ENCODE measurements at regions not wholly inside any gene's neighbourhood (a gene's known extent, or its start where the extent isn't known, plus 50 kb on each side); places are given as distances from the start of the nearest gene placed in this dataset.

DNA sequence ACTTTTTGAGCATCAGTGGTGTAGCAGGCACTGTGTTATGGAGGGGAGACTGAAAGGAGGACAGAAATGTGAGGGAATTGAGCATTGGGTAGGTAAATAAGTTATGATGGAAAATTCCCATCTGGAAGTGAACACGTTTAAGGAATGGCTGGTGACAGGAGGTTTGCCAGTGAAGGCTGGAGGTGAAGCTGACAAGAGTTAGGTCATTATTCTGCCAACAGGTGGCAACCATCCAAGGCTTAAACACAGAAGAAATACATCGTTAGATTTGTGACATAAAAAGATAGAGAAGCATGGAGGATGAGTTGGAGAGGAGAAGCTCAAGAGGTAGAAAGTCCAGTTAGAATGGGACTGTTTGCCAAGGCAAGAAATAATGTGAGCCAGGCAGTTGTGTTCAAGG, 455.3 kb upstream of the SGCD start:
- no TSS peak for BruUV-seq (replicated peaks)
- no peak overlapping the region for H3K4me3 ChIP-seq (ENCODE audit: low read depth in 2 of 2, low read length in 2 of 2)
- no peaks in the 10 kb centered on the region for H3K4me1 ChIP-seq (ENCODE audit: control insufficient read depth, insufficient read depth, low read length)
- intact Hi-C loops (cut with micrococcal nuclease; ENCODE audit: unreplicated experiment): no loop called here
- DNase-seq (ENCODE audit: low read depth, low spot score): no peak
- H3K9me3 ChIP-seq (ENCODE audit: control insufficient read depth, insufficient read depth, low read depth, low read length): no peaks in the 10 kb centered on the region
- no peaks in the 10 kb centered on the region for H3K36me3 ChIP-seq (ENCODE audit: control insufficient read depth, insufficient read depth, low read length)
- ChIA-PET POLR2A (no interaction called here), CTCF (no interaction called here)
- TF ChIP-seq, protein P1, sequence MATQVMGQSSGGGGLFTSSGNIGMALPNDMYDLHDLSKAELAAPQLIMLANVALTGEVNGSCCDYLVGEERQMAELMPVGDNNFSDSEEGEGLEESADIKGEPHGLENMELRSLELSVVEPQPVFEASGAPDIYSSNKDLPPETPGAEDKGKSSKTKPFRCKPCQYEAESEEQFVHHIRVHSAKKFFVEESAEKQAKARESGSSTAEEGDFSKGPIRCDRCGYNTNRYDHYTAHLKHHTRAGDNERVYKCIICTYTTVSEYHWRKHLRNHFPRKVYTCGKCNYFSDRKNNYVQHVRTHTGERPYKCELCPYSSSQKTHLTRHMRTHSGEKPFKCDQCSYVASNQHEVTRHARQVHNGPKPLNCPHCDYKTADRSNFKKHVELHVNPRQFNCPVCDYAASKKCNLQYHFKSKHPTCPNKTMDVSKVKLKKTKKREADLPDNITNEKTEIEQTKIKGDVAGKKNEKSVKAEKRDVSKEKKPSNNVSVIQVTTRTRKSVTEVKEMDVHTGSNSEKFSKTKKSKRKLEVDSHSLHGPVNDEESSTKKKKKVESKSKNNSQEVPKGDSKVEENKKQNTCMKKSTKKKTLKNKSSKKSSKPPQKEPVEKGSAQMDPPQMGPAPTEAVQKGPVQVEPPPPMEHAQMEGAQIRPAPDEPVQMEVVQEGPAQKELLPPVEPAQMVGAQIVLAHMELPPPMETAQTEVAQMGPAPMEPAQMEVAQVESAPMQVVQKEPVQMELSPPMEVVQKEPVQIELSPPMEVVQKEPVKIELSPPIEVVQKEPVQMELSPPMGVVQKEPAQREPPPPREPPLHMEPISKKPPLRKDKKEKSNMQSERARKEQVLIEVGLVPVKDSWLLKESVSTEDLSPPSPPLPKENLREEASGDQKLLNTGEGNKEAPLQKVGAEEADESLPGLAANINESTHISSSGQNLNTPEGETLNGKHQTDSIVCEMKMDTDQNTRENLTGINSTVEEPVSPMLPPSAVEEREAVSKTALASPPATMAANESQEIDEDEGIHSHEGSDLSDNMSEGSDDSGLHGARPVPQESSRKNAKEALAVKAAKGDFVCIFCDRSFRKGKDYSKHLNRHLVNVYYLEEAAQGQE (IDR thresholded peaks at IDR 0.05; ENCODE audit: insufficient read depth in 1 of 2, low read depth in 2 of 2, low read length in 1 of 2): no peak
- H3K27ac ChIP-seq (ENCODE audit: low read length): no peak overlapping the region
- no peaks in the 10 kb centered on the region for H3K27me3 ChIP-seq (ENCODE audit: control insufficient read depth, insufficient read depth, low read length)
- in situ Hi-C loops (cut with HindIII; ENCODE audit: low pct_unique_long_range_greater_than_20kb, low sequenced_read_pairs): no loop called here
- ATAC-seq: no peak

DNA sequence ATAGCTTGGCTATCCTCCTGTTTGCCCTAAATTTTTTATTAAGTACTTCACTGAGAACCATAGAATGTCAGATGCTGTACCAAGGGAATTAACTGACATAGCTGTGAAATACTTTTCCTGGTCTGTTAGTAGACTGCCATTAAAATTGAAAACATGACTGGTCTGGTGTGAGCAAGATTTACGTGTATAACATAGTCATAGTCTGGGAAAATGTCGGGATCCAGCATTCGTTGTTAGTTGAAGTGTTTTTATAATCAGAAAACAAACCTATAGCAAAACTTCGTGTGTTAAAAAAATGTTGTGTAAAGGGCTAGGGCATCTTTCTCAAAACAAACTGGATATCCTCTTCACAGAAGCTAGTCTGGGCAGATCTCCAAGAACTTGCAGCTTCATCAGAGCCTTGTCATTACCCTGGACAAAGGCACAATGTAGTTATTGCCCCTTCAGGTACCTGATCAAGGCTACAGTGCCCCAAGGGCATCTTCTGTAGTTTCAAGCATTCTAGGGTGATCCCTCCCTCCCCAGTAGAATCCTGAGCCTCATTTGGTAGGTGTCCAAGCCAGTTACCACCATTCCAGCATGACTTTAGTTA, 454.2 kb upstream of the SGCD start:
- TF ChIP-seq POLR2AphosphoS5 (IDR thresholded peaks at IDR 0.05; ENCODE audit: low read depth, low read length): no peak
- TF ChIP-seq TCF7L2 (IDR thresholded peaks at IDR 0.05; ENCODE audit: low read depth, low read length): no peak
- TF ChIP-seq, protein P1 (IDR thresholded peaks at IDR 0.05; ENCODE audit: insufficient read depth in 1 of 2, low read depth in 2 of 2, low read length in 1 of 2): no peak
- no peak for TF ChIP-seq SIN3A (IDR thresholded peaks at IDR 0.05; ENCODE audit: borderline replicate concordance, insufficient read depth, low read depth, low read length)
- TF ChIP-seq, protein P2, sequence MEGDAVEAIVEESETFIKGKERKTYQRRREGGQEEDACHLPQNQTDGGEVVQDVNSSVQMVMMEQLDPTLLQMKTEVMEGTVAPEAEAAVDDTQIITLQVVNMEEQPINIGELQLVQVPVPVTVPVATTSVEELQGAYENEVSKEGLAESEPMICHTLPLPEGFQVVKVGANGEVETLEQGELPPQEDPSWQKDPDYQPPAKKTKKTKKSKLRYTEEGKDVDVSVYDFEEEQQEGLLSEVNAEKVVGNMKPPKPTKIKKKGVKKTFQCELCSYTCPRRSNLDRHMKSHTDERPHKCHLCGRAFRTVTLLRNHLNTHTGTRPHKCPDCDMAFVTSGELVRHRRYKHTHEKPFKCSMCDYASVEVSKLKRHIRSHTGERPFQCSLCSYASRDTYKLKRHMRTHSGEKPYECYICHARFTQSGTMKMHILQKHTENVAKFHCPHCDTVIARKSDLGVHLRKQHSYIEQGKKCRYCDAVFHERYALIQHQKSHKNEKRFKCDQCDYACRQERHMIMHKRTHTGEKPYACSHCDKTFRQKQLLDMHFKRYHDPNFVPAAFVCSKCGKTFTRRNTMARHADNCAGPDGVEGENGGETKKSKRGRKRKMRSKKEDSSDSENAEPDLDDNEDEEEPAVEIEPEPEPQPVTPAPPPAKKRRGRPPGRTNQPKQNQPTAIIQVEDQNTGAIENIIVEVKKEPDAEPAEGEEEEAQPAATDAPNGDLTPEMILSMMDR (IDR thresholded peaks at IDR 0.05): no peak
- Histone ChIP-seq H3K27me3 (ENCODE audit: control insufficient read depth, insufficient read depth, low read length) (no peaks in the 10 kb centered on the region), H3K27ac (ENCODE audit: low read length) (no peak overlapping the region), H3K36me3 (ENCODE audit: control insufficient read depth, insufficient read depth, low read length) (no peaks in the 10 kb centered on the region), H3K4me3 (ENCODE audit: low read depth in 2 of 2, low read length in 2 of 2) (no peak overlapping the region), H3K9me3 (ENCODE audit: control insufficient read depth, insufficient read depth, low read depth, low read length) (no peaks in the 10 kb centered on the region), H3K4me1 (ENCODE audit: control insufficient read depth, insufficient read depth, low read length) (no peaks in the 10 kb centered on the region)
- ChIA-PET CTCF (no interaction called here), POLR2A (no interaction called here)
- BruUV-seq (replicated peaks): no TSS peak
- ATAC-seq (no peak), DNase-seq (ENCODE audit: low read depth, low spot score) (no peak)
- intact Hi-C loops (cut with micrococcal nuclease; ENCODE audit: unreplicated experiment) (no loop called here), in situ Hi-C loops (cut with HindIII; ENCODE audit: low pct_unique_long_range_greater_than_20kb, low sequenced_read_pairs) (no loop called here)
